SIG-M5 (cell line): ENCODE measurements at regions not wholly inside any gene's neighbourhood (a gene's known extent, or its start where the extent isn't known, plus 50 kb on each side); places are given as distances from the start of the nearest gene placed in this dataset.
"Not testable (repeated sequence)": the region's sequence is repeated elsewhere in the genome, so short reads cannot be mapped to it uniquely, and the experiment has no call there.

Experiments used
- DNase-seq: peaks from one replicate; lab custom pipeline; 2025; lab: John Stamatoyannopoulos, UW

DNA sequence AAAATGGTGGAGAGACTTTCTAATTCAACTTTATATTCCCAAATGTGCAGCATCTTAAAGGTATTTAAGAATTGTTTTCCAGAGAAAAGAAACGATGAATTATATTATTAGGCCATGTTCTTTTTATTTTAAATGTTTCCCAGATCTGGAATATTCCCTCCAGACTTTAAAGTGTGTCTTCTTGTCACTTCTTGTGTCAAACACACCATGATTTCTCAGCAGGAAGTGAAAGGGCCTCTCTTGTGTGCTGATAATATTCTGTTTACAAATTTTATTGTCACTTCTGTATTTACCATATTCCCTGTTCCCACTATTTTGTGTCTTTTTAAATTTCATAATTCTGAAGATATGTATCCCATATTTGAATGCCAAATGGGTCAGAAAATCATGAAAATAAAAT is 455.0 kb upstream of the FLRT2 start:
- no peak for DNase-seq

DNA sequence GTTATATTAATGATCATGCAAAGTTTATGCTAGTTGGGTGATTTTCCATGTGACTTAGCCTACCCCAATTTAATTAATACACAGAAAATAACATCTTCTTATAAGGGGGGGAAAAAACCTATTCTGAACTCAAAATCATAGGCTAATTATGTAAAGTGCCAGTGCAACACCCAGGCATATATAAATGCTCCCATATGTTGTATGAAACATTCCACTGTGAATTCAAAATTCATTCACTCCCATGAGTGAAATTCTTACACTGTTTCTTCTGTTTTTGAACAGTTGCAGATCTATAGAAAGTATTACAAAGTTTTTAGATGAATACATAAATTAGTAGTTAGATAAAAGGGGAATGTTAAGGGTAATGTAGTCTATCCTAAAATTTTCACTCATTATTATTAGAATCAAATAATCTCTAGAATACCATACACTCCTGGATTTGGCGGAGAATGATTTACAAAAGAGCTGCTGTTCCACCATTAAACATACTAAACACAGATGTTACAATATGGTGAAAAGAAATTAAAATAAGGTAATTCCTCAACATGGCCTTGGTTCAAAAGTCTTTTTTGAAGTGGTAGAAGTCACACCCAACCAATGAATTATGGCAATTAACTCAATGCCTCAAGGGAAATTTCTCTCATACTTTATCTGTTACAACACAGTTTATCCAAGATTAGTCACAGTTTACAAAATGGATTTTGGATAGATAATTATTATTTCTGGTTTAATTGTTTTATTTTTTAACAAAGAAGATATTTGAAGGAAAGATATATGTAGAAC is 454.1 kb upstream of the FLRT2 start:
- no peak for DNase-seq

DNA sequence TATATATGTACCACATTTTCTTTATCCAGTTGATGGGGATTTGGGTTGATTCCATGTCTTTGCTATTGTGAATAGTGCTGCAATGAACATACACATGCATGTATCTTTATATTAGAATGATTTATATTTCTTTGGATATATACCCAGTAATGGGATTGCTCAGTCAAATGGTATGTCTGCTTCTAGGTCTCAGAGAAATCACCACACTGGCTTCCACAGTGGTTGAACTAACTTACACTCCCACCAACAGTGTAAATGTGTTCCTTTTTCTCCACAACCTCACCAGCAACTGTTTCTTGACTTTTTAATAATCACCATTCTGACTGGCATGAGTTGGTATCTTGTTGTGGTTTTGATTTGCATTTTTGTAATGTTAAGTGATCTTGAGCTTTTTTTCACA is 452.2 kb upstream of the FLRT2 start:
- not testable (repeated sequence) for DNase-seq

DNA sequence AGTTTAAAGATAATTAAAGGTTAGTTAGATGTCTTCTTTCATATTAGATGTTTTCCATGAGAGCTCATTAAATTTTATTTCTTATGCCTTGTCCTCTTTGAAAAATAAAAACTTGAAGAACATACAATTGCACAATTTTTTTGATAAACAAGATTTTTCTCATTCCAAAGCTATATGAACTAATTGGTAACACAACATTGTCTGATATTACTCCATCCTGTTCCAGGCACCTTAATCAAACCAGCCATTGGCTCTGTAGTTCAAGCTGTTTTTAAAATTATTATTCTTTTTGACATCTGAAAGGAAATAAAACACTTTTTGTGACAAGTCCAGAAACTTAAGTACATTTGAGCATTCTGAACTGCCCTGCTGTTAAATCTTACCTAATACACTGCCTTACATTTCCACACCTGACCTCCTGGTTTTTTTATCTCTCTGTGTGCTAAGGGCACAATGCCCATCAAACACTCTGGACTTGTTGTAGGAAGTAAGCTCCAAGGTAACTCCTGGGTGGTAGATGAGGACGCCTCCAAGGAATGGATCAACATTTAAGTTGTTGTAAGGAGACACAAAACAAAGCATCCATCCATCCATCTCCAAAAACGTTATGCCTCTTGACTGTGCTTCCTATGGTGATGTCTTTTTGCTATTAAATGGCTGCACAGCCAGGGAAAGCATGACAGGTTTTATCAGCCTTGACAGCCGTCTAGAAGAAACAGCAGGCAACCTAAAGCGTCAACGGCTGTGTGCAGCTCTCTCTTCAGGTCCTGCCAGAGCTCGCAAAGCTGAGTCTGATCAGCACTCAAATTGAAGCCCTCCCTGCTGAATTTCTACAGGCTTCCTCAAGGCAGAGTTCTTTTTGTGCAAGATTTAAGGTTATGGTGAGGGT is 449.9 kb upstream of the FLRT2 start:
- DNase-seq = no peak

DNA sequence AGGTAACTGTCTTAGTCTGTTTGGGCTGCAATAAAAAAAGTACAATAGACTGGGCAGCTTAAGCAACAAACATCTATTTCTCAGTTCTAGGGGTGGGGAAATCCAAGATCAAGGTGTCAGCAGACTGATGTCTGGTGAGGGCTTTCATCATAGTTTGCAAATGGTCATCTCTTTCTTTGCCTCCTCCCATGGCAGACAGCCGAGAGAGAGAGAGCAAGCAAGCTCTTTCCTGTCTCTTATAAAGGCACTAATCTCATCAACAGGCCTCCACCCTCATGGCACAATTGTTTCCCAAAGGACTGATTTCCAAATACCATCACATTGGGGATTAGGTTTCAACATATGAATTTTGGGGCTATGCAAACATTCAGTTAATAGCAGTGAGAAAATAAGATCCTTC is 445.6 kb upstream of the FLRT2 start:
- no peak for DNase-seq

DNA sequence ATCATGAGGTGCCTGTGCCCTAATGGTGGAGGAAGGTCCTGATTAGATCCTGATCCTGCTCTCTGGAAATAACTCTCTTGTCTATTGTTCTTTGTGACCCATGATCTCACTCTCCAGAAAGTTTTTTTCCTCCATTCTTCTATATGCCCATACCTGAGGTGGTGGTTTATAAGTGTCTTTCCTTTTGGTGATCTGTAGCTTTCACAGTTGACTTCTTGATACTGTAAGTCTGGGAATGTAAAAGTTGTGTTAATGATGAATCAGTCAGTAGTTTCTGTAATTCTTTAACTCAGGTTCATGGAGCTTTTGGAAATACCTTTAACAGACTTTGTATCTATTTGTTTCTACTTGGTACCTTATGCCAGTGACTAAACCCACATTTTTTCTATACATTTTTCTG is 444.0 kb upstream of the FLRT2 start:
- DNase-seq = no peak

DNA sequence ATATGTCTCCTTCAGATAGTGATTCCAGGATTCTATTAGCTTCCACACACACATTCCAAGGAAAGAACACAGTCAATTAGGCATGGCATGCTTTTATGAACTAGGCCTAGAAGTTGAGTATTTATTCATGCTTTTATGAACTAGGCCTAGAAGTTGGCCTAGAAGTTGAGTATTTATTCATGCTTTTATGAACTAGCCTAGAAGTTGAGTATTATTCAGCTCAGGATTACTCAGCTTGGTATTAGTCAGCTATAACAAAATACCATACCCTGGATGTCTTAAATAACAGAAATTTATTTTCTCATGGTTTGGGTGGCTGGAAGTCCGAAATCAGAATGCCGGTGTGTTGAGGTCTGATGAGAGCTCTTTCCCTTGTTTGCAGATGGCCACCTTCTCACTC is 442.7 kb upstream of the FLRT2 start:
- no peak for DNase-seq

DNA sequence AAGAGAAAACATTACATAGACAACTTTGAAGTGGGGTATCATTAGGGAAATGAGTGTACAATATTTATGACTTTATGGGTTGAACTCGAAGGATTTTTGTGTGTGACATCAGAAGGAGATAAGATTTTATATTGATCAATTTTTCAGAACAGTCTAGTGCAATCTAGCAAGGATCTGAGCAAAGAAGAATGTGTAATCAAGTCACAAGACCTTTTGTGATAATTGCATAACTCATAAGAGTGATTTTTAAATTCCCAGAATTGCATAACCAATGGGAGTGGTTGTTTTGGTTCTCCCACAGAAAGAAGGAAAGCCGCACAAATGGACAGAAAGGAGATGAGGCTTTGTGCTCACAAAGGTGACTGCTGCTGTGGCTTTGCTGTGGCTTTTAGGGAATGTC is 441.8 kb upstream of the FLRT2 start:
- DNase-seq = no peak

DNA sequence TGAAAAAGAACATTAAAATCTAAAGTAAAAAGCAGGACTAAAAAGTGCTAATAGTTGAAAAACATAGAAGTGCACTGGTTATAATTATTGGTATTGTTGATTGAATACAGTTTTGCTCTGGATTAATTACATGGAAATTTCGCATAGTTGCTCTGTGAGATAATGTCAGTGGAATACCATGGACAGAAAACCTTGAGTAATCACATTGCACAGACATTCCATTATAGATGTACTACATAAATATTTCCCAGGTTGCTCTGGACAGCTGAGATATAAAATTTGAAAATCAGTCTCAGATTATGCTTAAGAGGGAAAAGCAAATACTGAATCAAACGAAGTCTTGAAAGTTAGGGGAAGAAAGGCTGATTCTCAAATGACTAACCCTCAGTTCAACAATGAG is 439.3 kb upstream of the FLRT2 start:
- DNase-seq = no peak

DNA sequence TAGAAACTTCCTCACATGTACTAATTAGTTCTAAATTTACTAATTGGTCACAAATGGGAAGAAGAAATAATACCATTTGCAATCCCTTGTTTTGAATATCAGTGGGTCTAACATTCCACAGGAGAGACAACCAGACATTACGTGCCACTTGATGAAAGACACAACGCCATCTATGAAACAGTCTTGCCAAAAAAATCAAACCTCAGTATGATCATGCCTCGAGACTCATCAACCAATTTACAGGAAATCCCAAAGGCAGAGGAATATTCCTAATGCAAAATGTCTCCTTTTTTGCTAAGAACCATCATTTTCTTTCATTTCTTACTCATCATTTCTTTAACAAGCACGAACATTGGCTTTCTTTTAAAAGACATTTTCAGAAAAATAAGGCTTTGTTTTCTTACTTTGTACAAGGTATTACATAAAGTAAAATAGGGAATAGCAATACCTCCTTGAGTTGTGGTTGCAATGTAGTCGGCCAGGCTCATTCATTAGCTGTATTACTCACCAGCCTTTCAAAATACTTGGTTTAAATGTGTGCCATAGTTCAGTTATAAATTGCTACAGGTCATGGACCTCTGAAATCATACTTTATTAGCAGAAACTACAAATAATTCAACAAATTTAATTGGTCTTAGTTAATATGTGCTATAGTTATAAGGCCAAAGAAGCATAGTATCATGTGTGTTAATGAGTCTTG is 436.2 kb upstream of the FLRT2 start:
- DNase-seq = no peak

DNA sequence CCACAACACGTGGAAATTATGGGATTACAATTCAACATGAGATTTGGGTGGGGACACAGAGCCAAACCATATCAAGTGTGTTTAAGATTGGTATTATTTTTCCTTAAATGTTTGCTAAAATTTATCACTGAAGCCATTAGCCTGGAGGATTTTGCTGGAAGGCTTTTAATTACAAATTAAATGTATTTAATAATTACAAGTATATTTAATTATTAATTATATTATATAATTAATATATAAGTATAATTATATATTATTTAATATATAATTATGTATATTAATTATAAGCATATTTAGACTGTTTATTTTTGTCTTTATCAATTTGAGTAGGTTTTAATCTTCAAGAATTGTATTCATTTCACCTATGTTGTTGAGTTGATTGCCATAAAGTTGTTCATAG is 427.4 kb upstream of the FLRT2 start:
- no peak for DNase-seq

DNA sequence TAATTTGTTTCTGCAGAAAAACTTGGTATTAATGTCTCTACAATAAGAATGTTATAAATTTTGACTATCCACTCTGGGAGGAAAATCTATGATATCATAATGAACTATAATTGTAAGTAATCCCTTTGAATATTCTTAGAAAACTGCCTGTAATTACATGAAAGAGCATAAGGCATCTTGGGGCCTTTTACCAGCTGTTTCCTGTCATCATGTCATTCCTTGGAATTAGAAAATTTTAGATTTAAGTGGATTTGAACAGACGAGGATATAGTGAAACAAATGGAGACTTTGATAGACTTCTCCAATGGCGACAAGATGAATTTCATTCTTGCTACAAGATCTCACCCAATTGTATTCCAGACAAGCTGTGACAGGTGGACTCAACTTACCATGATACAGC is 423.4 kb upstream of the FLRT2 start:
- no peak for DNase-seq

DNA sequence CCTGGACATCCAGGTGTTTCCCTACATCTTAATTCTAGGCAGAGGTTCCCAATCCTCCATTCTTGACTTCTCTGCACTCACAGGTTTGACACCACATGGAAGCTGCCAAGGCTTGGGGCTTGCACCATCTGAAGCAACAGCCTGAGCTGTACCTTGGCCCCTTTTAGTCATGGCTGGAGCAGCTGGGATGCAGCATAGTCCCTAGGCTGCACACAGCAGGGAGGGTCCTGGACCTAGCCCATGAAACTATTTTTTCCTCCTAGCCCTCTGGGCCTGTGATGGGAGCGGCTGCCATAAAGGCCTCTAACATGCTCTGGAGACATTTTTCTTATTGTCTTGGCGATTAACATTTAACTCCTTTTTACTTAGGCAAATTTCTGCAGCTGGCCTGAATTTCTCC is 417.2 kb upstream of the FLRT2 start:
- DNase-seq = no peak

DNA sequence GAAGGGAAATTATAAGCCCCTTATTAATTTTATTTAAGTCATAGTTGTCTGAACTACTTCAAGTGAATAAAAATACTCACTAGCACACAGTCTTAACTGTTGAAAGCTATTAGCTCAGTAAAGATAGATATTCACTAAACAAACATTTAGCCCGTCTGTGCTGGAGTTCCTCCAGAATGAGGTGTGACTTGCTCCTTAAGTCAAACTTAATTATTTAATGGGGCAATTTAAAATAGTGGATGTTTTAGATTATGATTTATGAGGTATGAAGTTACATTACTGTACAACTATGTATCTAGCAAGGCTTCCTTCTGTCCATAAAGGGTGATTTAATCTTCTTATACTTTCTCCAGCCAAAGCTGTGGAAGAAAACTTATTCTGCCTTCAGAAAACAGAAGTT is 414.0 kb upstream of the FLRT2 start:
- DNase-seq = no peak

DNA sequence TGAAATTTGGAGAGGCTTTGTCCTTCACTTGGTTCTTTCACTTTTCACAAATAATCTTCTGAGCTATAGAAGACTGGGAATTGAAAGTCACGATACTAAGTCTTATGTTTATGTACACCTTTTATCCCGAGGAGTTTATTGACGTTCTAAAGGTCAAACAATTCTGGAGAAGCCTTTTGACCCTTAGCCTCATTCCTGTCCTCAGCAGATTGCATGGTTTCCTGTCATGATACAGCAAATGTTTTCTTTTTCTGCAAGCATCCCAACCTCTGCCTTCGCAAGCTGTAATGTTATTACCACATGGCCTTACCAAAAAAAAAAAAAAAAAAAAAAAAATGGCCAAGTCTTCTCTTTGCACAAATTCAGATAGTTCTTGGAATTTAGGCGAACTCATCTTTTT is 411.7 kb upstream of the FLRT2 start:
- DNase-seq = no peak

DNA sequence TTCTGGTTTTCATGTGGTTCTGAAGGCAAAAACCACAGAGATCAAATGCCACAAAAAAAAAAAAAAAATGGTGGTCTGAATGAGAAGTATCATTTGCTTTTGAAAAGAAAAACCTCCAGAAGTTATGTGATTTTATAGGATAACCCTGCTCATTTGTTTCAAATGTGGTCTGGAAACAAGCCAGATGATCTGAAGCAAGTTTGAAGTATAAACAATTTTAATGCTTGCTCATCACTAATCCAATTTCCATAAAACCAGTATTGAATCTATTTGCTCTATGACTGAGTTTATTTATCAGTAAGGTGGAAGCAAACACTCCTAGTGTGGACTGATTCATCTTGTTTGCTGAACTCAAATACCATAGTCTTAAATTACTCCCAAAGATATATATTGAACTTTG is 407.3 kb upstream of the FLRT2 start:
- no peak for DNase-seq

DNA sequence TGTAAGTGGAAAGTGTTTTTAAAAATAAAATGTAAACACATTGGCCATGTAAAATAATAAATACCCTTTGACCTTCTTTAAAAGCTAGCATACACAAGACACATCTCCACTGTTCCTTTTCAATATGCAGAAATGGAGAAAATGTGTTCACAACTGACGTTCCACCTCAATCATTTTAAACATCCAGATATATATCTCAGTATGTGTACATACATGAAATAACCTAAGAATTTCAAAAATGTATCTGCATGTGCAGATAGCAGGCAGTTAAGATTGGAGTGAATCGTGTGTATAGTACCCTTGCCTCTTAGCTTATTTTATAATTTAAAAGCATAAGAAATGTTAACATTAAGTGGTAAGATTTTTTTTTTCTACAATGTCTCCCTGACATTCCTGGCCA is 406.2 kb upstream of the FLRT2 start:
- no peak for DNase-seq

DNA sequence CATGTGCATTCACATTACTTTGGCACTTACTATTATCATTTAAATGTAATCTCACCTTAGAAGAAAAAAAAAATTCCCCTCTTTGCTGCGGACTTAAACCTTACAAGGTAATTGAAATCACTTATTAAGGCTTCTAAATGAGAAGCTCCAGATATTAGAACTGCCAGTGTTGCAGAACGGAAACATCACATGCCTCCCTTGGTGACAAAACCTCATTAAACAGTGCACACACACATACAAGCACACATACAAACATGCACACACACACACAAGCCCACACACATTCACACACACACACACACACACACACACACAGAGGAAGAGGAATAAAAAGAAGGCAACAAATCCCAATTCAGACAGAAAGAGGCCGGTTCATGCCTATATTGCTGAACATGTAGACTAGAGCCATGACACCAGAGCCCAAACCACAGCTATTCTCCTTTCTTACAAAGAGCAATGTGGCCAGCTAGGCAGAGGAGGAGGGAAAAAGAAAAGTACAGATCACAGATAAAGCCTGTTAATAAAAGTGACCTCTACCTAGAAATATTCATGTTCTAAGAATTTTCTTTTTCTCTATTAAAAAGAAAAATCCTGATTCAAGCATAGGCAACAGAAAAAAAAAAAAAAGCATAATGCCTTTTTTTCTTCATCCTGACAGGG is 405.2 kb upstream of the FLRT2 start:
- DNase-seq = no peak

DNA sequence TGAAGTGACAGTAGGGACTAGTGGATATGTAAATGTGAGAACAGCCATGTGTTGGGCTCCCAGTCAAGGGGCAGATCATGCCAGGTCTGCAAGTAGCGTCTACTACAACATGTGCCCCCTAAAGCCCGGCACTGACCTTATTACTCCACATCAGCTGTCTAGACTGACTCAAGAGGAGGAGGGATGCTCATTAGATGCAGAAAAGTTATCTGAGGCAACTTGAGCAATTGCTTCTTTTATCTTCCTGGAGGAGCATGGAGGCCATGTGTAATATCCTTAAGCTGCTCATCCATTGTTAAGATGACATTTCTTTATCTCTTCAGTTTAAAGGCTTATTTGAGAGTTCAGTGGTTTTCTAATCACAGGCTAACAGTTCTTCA is 404.7 kb upstream of the FLRT2 start:
- no peak for DNase-seq

DNA sequence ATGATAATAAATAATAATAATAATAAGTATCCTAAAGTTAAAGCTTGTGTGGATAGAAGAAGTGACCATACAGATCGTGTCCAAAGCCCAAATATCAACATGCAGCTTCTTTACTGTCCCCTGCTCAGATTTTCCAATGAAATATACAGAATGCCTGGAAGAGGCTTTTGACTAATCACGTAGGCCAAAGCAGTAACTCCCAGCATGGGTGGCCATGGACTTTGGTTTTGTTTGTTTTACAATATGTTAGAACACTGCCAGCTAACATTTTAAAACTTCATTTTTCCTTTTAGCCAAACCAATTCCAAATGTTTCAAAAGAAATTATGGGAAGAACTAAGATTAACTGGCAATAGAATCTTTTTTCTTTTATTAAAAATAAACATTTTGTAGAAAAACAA is 400.0 kb upstream of the FLRT2 start:
- DNase-seq = no peak

DNA sequence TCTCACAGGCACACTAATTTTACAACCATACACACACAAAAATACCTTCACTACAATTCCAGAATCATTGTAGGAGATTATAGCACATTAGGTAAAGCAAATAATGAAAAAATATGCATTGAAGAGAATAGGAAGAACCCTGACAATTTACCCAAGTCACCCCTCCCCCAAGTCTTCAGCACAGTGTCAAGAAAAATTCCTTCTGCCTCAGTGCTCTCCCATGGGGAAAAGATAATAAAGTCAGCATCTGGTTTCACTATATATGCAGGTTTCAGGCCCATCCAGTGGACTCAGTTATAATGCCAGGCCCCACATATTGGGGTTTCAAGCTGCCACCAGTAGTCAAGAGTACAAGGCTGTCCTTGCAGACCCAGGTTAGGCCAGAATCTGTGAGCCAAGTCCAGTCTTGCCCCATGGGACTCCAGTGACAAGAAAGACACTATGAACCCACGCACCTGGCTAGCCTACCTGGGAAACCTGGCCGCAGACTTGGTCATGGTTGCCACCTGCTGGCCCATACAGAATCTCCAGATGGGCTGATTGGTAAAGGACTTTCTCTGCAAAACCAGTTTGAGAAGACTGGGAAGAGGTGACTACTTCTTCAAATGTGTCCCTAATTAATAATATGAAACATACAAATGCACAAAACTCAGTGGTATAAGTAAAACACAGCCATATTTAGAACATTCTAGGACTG is 398.6 kb upstream of the FLRT2 start:
- DNase-seq = no peak

DNA sequence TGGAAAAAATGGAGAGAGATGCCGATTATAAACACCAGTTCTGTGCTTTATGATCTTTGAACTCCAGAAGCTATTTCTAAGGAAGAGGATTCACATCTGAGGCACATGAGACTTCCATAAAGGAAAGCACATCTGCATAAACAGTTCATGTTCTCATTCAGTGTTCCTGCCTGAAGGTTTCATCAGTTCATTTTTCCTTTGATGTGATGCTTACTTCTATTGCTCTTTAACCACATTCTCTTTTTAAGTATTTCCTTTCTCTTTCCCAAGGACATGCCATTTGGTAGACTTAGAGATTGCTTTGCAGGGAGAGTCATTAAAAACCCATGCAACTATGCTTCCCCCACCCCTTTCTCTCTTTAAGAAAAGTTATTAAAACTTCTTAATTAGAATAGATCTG is 387.0 kb upstream of the FLRT2 start:
- DNase-seq = no peak
